NAMALWA (cell line): ENCODE measurements at regions not wholly inside any gene's neighbourhood (a gene's known extent, or its start where the extent isn't known, plus 50 kb on each side); places are given as distances from the start of the nearest gene placed in this dataset.
"Not testable (repeated sequence)": the region's sequence is repeated elsewhere in the genome, so short reads cannot be mapped to it uniquely, and the experiment has no call there.

Experiments
- DNase-seq: peaks from one replicate; pipeline ENCODE4 v3.0.0-alpha.2; 2015; ENCODE audit warnings: low spot score

- not testable (repeated sequence) for DNase-seq
These were observed 147.4 kb downstream of the NPIPB11 start for GRCh38 chr16:29258946-29259634.

DNA sequence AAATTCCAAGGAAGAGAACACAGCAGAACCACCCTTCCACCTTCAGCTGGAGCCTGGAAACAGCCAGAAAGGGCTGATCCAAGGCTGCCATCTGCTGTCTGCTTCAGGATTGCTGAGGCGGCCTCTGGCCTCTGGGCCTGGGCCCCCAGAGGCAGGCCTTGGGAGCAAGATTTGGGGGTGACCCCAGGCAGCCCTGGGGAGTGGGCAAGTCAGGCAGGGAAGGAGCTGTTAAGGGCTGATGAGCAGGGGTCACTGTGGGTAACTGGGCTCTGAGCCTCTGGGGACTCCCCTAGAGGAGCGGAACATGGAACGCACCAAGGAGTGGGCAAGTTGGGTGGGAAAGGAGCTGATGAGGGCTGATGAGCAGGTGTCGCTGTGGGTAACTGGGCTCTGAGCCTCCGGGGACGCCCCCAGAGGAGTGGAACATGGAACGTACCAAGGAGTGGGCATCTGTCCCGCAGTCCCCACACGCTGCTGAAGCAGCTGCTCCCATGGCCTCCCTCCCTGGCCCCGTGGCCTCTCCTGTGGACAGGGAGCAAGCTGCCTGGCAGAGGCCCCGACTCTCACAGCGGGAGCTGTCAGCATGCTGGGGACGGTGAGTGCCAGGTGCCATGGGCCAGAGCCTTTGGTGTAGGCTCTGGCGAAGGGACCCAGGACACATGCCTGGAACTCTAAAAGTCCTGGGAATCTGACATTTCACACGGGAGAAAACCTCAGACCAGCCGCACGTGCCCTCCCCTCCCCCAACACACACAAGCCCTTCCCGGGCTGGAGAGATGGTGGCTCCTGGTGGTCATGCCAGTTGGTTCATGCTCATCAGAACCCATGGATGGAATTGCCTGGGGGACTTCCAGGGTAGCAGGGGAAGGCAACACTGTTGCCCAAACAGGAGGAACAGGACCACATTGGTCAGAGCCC, 148.8 kb downstream of the NPIPB11 start:
- not testable (repeated sequence) for DNase-seq

GRCh38 chr16:29256501-29256981, 150.0 kb downstream of the NPIPB11 start:
- DNase-seq: no peak

DNA sequence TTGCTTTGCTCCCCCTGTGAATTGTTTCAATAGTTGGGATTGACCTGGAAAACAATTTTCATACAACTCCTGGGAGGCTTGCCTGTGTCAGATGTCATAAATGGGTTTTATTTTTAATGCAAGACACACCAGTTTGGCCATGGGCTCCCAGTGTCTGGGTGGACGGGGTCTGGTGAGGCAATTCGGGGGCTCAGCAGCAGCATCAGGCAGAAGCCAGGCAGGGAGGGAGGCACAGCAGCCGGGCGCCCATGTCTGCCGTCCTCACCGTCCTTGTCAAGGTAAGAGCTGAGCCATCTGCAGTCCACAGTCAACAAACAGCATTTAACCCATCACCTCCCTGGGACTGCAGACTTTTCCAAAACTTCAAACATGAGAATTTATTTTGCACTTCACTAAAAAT, 150.6 kb downstream of the NPIPB11 start:
- not testable (repeated sequence) for DNase-seq

GRCh38 chr16:29255496-29255796, 151.1 kb downstream of the NPIPB11 start:
- DNase-seq: not testable (repeated sequence)

DNA sequence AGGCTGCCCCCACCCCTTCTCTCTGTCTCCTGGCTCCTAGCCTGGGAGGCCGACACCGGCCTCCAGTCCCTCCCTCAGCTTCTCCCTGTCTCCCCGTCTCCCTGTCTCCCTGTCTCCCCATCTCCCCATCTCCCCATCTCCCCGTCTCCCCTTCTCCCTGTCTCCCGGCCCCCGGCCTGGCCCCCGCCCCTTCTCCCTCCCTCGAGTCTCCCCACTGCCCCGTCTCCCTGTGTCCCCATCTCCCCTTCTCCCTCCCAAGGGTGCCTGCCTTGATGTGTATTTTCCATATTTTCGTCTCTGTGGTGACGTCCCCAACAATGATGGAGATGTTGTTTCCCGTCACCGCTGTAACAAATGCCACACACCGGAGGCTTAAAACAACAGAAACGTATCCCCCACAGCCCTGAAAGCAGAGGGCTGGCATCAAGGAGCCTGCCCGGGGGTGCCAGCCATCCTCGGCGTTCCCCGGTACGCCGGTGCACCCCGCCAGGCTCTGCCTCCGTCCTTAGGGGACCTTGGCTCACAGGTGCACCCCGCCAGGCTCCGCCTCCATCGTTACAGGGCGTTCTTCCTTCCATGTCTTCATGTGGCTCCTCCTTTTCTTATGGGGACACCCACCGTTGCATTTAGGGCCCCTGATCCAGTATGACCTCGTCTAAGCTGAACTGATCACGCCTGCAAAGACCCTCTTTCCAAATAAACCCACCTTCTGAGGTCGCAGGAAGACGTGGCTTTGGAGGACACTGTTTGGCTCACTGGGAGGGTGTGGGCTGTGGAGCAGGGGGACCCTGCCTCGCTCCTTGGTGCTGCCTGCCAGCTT, 151.6 kb downstream of the NPIPB11 start:
- no peak for DNase-seq

- DNase-seq: not testable (repeated sequence)
These were observed 152.6 kb downstream of the NPIPB11 start for GRCh38 chr16:29253716-29254590.

DNA sequence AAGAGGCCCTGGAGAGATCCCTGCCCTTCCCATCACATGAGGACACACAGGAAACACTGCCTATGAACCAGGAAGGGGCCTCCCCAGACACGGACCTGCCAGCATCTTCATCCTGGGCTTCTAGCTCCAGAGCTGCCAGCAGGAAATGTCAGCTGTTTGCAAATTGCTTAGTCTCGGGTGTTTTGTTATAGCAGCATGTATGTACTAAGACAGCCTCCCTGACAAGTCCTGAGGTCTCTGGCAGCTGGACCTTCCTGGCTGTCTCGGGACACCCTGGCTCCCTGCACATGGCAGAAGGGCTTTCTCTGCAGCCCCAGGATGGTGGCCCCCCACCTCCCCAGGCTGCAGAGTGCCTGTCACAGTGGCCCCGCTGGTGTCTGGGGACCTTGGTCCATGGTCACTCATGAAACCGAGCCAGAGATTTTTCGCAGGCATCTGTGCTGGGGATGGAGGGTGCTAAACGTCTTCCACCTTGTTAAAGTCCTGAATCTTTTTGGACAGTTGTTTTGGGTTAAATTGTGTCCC, 153.4 kb downstream of the NPIPB11 start:
- not testable (repeated sequence) for DNase-seq

DNA sequence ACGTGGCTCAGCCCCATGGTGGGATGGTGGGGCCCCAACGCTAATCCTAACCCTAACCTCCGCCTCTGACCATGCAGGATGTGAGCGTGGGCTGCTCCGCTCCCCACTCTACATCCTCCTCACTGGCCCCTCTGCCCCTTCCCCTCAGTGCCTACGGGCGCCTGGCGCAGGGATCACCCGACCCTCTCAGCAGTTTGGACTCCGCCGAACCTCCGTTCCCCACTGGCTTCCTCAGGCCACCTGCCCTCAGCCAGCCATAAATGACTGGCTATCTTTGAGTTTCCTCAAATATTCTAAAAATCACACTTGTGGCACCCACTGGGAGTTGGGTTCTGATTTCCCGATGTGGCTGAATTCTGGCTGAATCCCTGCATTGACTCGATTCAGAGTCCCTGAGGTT, 154.2 kb downstream of the NPIPB11 start:
- not testable (repeated sequence) for DNase-seq

DNA sequence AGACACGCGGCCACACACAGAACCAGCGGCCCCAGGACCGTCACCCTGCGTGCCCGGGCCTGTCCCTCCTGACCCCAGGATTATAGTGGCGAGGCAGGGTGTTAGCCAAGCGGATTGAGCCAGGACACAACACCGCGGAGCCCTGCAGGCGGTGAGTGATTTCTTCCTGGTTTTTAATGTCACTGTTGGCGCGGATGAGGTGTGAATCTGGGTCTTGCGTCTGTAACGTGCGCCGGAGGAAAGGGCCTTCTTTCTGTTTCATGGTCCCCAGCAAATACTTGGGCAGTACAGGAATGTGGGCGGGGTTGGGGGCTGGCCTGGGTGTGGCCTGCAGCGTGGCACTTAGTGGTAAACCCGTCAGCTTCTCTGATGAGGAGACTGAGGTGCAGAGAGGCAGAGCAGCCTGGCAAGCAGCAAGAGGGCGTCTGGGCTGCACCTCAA, 154.9 kb downstream of the NPIPB11 start:
- DNase-seq: not testable (repeated sequence)

- DNase-seq: not testable (repeated sequence)
These were observed 155.5 kb downstream of the NPIPB11 start for GRCh38 chr16:29250923-29251434.

DNA sequence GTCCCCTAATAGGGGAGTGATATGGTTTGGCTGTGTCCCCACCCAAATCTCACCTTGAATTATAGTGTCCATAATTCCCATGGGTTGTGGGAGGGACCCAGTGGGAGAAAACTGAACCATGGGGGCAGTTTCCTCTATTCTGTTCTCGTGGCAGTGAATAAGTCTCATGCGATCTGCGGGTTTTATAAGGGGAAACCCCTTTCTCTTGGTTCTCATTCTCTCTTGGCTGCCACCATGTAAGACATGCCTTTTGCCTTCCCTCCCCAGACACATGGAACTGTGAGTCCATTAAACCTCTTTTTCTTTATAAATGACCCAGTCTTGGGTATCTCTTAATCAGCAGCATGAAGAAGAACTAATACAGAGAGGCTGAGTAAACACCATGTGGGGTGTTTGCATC, 156.0 kb downstream of the NPIPB11 start:
- DNase-seq: not testable (repeated sequence)

- not testable (repeated sequence) for DNase-seq
These were observed 157.6 kb downstream of the NPIPB11 start for GRCh38 chr16:29248940-29249318.

DNA sequence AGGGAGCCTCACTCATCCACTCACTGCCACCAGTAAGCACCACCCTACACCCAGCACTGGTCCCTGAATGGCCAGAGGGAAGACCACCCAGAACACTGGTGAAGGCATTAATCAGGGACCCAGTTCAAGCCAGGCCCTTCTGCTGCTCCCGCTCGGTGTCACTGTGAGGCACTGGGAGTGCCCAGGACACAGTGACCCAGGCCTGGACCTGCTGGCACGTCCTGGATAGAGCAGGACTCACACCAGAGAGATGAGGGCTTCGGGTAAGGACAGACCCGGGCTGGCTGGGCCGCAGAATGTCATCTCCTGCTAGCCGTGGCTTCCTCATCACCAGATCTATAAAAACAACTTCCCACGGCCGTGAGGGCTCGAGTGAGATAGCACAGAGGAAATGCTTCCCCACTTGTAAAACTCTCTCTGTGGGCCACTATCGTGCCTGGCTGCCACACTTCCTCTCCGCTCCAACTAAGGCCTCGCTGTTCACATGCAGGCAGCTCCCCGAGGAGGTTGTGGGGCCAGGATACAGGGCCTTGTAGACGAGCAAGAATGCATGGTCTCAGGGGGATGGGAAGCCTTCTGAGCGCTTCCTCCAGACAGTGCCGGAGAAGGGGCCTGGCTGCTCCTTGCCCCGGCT, 158.1 kb downstream of the NPIPB11 start:
- not testable (repeated sequence) for DNase-seq

DNA sequence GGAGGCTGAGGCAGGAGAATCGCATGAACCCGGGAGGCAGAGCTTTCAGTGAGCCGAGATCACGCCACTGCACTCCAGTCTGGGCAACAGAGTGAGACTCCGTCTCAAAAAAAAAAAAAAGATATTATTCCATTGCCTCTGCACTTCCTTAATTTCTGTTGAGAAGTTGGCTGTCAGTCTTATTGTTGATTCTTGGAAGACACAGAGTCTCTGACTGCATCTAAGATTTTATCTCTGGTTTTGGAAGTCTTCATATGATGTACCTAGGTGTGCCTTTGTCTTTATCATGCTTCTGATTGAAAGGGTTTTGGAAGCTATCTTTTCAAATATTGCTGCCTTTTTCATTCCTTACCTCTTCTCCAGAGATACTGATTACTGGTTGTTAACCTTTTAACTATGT, 160.4 kb downstream of the NPIPB11 start:
- not testable (repeated sequence) for DNase-seq

DNA sequence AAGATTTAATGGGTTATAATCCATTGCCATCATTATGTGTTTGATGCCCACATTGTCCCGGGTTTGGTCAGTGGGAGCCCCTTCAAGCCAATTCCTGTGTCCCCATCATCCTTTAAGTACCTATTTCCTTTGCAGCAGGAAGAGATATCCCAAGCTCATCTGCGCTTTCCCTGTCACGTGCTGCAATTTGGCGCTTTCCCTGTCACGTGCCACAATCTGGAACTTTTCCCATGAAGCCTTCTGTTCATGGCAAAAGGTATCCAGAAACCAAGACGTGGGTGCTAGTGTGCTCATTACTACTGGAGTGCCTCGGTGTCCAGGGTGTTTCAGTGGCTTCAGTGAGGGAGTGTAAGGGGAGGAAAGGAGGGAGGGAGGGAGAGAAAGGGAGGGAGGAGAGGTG, 168.5 kb downstream of the NPIPB11 start:
- no peak for DNase-seq

DNA sequence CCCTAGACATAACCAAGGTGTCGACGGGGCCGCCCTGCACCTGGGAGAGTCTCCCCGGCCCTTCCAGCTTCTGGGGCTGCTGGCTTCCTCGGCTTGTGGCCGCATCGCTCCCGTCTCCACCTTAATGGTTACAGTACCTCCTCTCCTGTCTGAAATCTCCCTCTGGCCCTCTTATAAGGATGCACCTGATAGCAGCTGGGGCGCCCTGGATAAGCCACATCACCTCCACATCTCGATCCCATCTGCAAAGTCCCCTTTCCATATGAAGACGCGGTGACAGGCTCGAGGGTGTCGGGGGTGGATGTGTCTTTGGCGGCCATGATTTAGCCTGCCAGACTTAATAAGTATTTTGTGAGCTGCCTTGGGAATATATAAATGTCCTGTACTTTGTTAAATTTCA, 169.0 kb downstream of the NPIPB11 start:
- DNase-seq: not testable (repeated sequence)

GRCh38 chr16:29237023-29237422, 169.5 kb downstream of the NPIPB11 start:
- DNase-seq: not testable (repeated sequence)

DNA sequence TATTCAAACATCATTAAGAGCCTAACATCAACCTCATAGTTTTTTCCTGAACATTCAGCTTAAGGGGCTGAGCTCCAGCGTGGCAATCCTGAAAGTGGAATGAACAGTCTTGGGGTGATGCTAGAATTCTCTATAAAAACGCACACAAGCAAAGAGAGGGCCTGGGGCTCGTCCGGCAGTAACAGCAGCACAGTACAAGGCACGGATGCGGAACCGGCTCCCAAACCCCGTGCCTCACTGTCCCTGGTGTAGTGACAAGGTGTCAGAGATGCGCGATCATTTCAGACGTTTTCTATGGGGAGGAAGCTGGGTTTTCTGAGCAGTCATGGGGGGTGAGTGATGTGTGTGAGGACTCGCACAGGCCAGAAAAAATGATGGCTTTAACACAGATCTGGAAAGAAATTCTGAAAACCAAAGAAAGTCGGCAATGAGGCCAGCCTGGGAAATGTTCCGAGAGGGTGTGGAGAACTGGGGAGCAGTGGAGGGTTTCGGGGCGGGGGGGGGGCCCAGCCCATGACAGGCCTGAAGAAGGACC, 170.6 kb downstream of the NPIPB11 start:
- DNase-seq: not testable (repeated sequence)
